RPMI7951 (cell line): ENCODE measurements at regions not wholly inside any gene's neighbourhood (a gene's known extent, or its start where the extent isn't known, plus 50 kb on each side); places are given as distances from the start of the nearest gene placed in this dataset.

ENCODE experiments used
- DNase-seq: peaks from one replicate; pipeline ENCODE4 v3.0.0-alpha.2; 2012; ENCODE audit warnings: low read depth

DNA sequence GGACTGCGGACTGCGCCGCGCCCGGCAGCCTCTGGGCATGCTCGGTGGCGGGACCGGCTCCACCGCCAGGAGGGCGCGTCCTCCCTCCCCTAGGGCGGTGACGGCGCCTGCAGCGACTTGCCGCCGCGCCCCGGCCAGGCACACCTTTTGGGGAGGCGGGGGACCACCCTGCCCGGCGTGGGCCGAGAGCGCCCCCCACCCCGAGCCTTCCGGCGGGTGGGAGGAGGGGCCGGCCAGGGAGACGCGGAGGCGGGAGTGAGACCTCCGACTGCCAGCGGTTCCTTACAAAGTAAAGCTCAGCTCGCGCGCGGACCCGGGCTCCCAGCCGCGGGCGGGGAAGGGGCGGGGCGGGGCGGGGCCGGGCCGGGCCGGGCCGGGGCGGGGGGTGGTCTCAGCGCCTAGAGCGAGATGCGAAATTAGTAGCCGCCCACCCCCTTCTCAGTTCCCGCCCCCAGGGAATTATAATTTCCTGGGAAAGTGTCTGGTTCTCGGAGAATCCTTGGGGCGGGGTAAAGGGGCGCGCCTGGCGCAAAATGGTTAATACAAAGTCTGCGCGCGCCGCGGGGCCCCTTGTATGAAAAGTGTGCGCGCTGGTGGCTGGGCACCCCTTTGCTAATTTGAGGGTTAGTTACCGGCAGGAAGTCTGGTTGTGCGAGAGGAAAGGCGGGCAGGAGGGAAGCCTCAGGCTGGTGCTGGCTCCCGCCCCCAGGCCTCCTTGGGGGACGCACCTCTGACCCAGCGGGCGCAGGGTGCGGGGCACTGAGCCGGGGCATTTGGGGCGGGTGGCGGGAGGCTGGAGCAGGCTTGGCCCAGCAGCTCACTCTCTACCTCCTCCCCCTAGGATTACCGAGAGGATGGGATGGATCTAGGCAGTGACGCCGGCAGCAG lies 224.8 kb upstream of the IL12A start:
- peak; percentile 87 for DNase-seq

GRCh38 chr3:159764490-159765029 lies 224.1 kb upstream of the IL12A start:
- no peak for DNase-seq

GRCh38 chr3:159765030-159765859 lies 223.4 kb upstream of the IL12A start:
- peak; percentile 100 for DNase-seq

GRCh38 chr3:159765860-159766294 lies 222.8 kb upstream of the IL12A start:
- DNase-seq, result no peak

- peak; percentile 64 for DNase-seq
These were observed 222.0 kb upstream of the IL12A start for GRCh38 chr3:159766563-159767185.

GRCh38 chr3:159770998-159771397 lies 217.6 kb upstream of the IL12A start:
- DNase-seq, result no peak

DNA sequence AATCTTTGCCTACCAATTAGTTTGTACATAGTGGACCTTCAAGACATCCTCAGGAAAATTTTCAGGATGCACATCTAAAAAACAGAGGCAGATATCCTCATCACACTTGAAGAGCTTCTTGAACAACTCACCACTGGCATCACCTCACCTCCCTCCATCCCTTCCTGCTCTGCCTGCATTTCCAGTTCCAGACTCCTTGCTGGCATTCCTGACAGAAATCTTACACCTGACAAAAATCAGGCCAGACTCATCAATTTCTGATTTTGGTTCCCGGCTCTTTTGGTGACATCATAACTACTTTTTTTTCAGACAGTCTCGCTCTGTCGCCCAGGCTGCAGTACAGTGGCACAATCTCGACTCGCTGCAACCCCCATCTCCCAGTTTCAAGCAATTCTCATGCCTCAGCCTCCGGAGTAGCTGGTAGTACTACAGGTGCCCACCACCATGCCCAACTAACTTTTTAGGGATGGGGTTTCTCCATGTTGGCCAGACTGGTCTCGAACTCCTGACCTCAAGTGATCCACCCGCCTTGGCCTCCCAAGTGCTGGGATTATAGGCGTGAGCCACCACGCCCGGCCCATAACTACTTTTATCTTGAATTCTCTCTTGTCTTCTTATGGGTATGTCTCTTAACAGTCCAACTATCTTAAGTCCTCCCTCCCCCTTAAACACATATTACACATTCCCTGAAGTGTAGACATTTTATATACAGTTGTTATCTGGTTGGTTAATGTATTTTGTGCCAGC lies 216.6 kb upstream of the IL12A start:
- no peak for DNase-seq

DNA sequence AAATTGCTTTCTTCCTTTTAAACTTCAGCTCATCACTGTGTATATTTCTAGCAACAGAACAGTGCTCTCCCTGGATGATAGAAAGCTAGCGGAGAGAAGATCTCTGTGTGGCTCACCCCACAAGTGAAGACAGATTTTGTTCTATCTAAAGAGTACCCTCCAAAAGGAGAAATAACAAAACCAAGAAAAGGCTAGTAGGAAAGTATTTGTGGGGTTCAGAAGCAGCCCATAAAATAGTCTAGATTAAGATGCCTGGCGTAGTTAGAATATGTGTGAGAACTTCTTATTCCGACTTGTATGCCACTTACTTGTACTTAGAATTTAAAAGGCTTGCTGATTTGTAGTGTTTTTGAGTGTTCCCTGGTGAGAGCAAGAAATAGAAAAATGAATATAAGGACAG lies 214.9 kb upstream of the IL12A start:
- DNase-seq, result no peak

GRCh38 chr3:159775372-159775961 lies 213.2 kb upstream of the IL12A start:
- peak; percentile 85 for DNase-seq

DNA sequence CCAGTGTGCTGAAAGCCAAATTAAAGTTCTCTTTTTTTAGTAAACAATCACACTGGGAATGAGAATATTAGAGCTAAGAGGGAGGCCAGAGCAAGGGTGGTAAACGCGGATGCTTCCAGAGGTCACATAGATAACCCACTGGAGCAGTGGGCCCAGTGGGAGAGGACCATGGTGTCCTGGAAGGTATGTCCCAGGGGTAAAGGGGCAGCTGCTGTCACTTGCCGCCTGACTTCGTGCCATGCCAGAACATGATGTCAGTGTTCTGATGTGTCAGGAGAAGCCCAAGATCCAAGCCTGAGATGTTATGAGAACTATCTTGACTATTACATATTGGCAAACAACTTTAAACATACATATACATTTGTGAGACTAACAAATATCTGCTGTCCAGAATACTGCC lies 211.9 kb upstream of the IL12A start:
- DNase-seq, result no peak

DNA sequence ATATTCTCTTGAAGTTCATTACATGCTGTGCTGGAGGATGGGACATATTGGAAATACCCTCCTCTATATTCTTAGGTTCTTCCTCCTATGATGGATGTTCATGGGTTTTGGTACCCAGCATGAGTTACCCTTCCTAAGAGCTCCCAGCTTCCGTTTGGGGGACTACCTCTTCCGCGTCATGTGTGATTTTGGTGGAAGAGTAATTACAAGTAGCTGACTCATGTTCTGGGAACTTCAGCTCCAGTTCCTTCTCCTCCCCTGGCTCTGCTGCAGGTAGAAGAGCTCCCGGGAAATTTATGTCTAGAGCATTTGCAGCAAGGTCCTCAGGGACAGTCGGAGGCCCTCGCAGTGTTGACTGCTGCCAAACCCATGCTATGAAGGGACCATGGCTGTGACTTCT lies 208.8 kb upstream of the IL12A start:
- peak; percentile 41 for DNase-seq

- no peak for DNase-seq
These were observed 206.8 kb upstream of the IL12A start for GRCh38 chr3:159781867-159782266.

- no peak for DNase-seq
These were observed 205.8 kb upstream of the IL12A start for GRCh38 chr3:159782724-159783421.

GRCh38 chr3:159783780-159784742 lies 204.6 kb upstream of the IL12A start:
- DNase-seq, result no peak

DNA sequence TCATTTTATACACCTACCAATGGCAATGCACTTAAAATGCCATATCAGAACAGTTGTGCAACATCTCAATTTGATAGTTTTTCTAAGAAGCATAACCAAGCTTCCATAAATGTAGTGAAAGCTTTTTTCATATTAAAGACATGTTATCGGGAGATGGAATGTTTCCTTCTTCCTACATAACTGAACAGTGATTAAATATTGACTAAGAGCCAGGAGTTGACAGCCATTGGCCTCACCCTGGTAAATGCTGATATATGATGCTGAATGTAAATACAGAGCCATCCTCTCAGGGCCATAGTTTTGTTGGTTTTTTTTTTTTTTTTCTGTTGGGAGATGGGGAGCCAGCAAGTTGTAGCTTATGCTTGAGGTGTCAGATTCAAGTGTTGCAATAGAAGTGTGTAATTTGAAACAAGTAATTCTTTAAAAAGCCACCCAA lies 203.3 kb upstream of the IL12A start:
- no peak for DNase-seq

DNA sequence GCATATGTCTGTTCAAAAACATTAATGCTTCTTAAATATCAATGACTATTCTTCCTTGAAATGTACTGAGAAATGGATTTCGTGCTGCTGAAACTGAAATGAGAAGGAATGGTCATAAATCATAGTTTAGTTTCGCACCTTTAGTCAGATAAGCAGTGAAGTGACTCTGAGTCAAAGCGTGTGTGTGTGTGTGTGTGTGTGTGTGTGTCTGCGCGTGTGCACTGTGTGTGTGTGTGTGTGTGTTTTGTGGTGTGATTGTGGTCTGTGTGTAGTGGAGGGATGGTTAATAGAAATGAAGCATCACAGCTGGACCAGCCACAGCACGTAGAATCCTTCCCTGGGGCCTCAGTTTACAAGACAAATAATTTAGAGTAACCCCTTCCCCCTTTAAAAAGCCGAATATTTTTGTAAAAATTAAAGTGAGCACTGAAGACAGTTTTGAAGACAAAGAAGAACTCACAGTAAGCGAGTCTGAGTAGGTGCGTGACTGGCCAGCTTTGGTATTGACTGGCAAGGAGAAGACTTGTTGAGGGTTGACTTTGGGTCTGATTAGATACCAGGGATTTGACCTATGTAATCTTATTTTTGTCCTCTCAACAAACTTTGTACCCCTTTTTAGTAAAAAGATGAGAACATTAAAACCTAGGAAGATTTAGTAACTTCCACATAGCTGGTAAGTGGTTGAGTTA lies 202.0 kb upstream of the IL12A start:
- peak; percentile 61 for DNase-seq

DNA sequence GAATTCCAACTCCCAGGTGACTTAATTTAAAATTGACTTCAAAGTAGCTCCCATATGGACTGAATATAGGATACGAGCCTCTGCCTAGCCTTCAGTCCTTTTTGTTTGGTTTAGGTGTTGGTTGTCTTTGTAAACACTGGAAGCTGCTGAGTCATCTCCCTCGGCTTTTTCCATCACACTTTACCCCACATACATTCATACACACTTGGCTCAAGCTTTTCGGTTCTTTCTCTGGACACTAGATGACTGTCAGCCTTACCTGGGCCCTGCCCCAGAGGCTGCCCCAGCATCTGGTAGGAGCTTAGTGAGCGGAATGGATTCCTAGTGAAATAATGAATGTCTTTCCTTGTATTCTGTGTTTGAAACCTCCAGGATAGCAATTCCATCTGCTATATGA lies 201.5 kb upstream of the IL12A start:
- peak; percentile 85 for DNase-seq

- peak; percentile 69 for DNase-seq
These were observed 200.8 kb upstream of the IL12A start for GRCh38 chr3:159787794-159788205.
